ENCODE measurements at regions not wholly inside any gene's neighbourhood (a gene's known extent, or its start where the extent isn't known, plus 50 kb on each side); places are given as distances from the start of the nearest gene placed in this dataset.

- TF ChIP-seq POLR2A (IDR thresholded peaks at IDR 0.05; ENCODE audit: control extremely low read depth in 1 of 2, low read depth in 2 of 2, low read length in 2 of 2), result no peak
- TF ChIP-seq RXRA (IDR thresholded peaks at IDR 0.05; ENCODE audit: insufficient read depth, low read depth, low read length), result no peak
- no peak for TF ChIP-seq BACH1 (IDR thresholded peaks at IDR 0.05; ENCODE audit: low read length)
- TF ChIP-seq CTCF (IDR thresholded peaks at IDR 0.05; ENCODE audit: control extremely low read depth in 1 of 3, insufficient read depth in 1 of 3, low read depth in 1 of 3, low read length in 3 of 3), result no peak
- TF ChIP-seq CREB1 (IDR thresholded peaks at IDR 0.05), result no peak
- no peak for TF ChIP-seq TCF12 (IDR thresholded peaks at IDR 0.05; ENCODE audit: low read depth, low read length)
These were observed 226.2 kb downstream of the ICE1 start for GRCh38 chr5:5648694-5649093.

Data from H1 (cell line).